ENCODE measurements at regions not wholly inside any gene's neighbourhood (a gene's known extent, or its start where the extent isn't known, plus 50 kb on each side); places are given as distances from the start of the nearest gene placed in this dataset.
A peak's percentile ranks its signal among the peaks of the same experiment; 100 is the strongest.

GRCh38 chr16:85475233-85475632 lies 137.9 kb upstream of the GSE1 start:
- Histone ChIP-seq H3K14ac (ENCODE audit: insufficient read depth, low read length) (no peak overlapping the region), H3K4me2 (ENCODE audit: insufficient read depth, insufficient read length, low read length) (no peak overlapping the region), H3T11ph (ENCODE audit: low read length) (no peak overlapping the region), H3K9me3 (ENCODE audit: control insufficient read depth, low read depth, low read length) (no peaks in the 10 kb centered on the region), H2BK20ac (ENCODE audit: low read depth, low read length, poor library complexity, severe bottlenecking) (no peak overlapping the region), H3K4ac (ENCODE audit: low read depth, low read length) (no peak overlapping the region), H3K9ac (ENCODE audit: extremely low read depth, insufficient read length, low read length) (no peak overlapping the region), H4K20me1 (ENCODE audit: control insufficient read depth, insufficient read depth, insufficient read length) (no peaks in the 10 kb centered on the region), H4K91ac (ENCODE audit: insufficient read length, low read depth, low read length) (no peak overlapping the region), H2BK120ac (ENCODE audit: low read depth, low read length, poor library complexity, severe bottlenecking) (no peak overlapping the region), H3K79me1 (ENCODE audit: insufficient read depth, low read depth, low read length, poor library complexity, severe bottlenecking) (no peaks in the 10 kb centered on the region), H3K23me2 (ENCODE audit: insufficient read length, low read depth, low read length, poor library complexity, severe bottlenecking) (no peaks in the 10 kb centered on the region), H4K5ac (ENCODE audit: insufficient read length, low read depth, low read length) (no peak overlapping the region), H4K8ac (replicated peaks; ENCODE audit: insufficient read length, low read depth, low read length) (no peak overlapping the region), H3K79me2 (ENCODE audit: insufficient read depth, low read length) (no peaks in the 10 kb centered on the region), H3K56ac (ENCODE audit: insufficient read length, low read depth, low read length) (no peak overlapping the region), H2AFZ (ENCODE audit: low read length) (no peak overlapping the region), H3K27ac (ENCODE audit: insufficient read length, low read depth, low read length) (no peak overlapping the region), H3K23ac (ENCODE audit: insufficient read length, low read depth, low read length) (no peak overlapping the region), H2AK5ac (ENCODE audit: insufficient read length, low read length) (no peak overlapping the region), H3K27me3 (ENCODE audit: insufficient read depth, low read length) (no peaks in the 10 kb centered on the region), H3K4me1 (ENCODE audit: insufficient read depth, low read length) (no peaks in the 10 kb centered on the region; the same call in 1 of the 2 replicates), H3K18ac (ENCODE audit: insufficient read length, low read depth, low read length) (no peak overlapping the region), H2BK5ac (ENCODE audit: insufficient read length, low read length) (no peak overlapping the region), H2BK15ac (ENCODE audit: low read depth, low read length) (no peak overlapping the region), H2BK12ac (ENCODE audit: insufficient read length, low read depth, low read length) (no peak overlapping the region)
- Mint-ChIP-seq H3K36me3 (ENCODE audit: insufficient read depth in 1 of 3, low read depth in 3 of 3) (no peaks in the 10 kb centered on the region; a peak in 1 of 7 replicates), H3K4me1 (peaks cover 21 to 38% of the 10 kb centered on the region in 2 experiments), H3K9me3 (no peaks in the 10 kb centered on the region), H3K27me3 (ENCODE audit: low read depth) (peaks cover 3% of the 10 kb centered on the region), H3K27ac (peak overlapping the region in 1 of 3 experiments; percentile 64; a peak in 1 of 7 replicates), H3K4me3 (no peak overlapping the region; a peak in 1 of 5 replicates)
- WGBS (ENCODE audit: extremely low coverage, insufficient read length, low lambda C conversion rate) = no CpG with 5 or more reads among the region's 8 CpGs
- no peak for TF ChIP-seq CTCF (conservative IDR thresholded peaks at IDR 0.05)
- DNase-seq = no peak

Measured in H9 (cell line).